ENCODE measurements at regions not wholly inside any gene's neighbourhood (a gene's known extent, or its start where the extent isn't known, plus 50 kb on each side); places are given as distances from the start of the nearest gene placed in this dataset.

- 36% methylated on average over 2 of the region's 2 CpGs; no CpG with 5 or more reads in 1 of the 2 donors for WGBS, 2 donors (ENCODE audit: low coverage in 1 of 2)
- Histone ChIP-seq H3K4me1 (no peaks in the 10 kb centered on the region), H3K4me3 (no peak overlapping the region), H3K27me3 (no peaks in the 10 kb centered on the region), H3K36me3 (no peaks in the 10 kb centered on the region), H3K27ac (no peak overlapping the region), H3K9me3 (peaks cover 0 to 8% (median 0%) of the 10 kb centered on the region in 3 donors)
- TF ChIP-seq POLR2AphosphoS5 (IDR thresholded peaks at IDR 0.05) (no peak), EP300 (IDR thresholded peaks at IDR 0.05) (no peak), POLR2A (IDR thresholded peaks at IDR 0.05) (no peak)
- TF ChIP-seq, protein P1, sequence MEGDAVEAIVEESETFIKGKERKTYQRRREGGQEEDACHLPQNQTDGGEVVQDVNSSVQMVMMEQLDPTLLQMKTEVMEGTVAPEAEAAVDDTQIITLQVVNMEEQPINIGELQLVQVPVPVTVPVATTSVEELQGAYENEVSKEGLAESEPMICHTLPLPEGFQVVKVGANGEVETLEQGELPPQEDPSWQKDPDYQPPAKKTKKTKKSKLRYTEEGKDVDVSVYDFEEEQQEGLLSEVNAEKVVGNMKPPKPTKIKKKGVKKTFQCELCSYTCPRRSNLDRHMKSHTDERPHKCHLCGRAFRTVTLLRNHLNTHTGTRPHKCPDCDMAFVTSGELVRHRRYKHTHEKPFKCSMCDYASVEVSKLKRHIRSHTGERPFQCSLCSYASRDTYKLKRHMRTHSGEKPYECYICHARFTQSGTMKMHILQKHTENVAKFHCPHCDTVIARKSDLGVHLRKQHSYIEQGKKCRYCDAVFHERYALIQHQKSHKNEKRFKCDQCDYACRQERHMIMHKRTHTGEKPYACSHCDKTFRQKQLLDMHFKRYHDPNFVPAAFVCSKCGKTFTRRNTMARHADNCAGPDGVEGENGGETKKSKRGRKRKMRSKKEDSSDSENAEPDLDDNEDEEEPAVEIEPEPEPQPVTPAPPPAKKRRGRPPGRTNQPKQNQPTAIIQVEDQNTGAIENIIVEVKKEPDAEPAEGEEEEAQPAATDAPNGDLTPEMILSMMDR (IDR thresholded peaks at IDR 0.05) = no peak
- no peak for ATAC-seq
Measured at GRCh38 chr9:13675638-13676000, 396.1 kb upstream of the MPDZ start.

DNA sequence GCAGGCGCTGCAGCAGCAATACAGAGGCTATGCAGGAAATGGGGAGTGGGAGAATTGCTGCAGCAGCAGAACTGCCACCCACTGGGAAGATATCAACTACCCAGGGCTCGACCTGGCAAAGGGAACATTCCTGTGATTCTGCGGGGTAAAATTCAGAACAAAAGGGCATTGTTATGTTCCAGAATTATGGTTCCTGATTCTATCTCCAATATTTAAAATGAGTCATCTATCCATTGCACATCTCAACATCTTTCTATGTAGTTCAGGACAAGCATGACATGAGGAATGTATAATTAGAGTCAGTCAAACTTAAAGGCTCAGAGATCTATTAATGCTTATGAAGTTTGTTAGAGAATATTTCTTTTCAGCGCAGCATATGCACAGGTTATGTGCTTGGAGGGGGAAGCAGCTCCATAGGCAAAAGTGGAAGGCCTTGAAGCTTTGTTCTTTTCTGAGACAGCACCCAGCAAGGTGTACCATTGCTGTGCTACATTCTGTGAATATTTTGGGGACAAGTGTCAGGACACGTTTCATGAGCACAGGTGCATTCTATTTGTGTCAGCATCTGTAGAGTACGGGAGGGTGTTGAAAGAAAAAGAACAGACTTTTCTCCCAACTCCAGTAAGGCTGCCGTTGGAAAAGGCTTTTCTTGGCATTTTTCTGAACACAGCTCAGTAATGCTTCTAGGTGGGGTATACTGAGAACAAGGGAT lies 395.6 kb upstream of the MPDZ start:
- no peaks in the 10 kb centered on the region for H3K27me3 ChIP-seq
- peaks cover 0 to 2% (median 0%) of the 10 kb centered on the region in 3 donors for H3K9me3 ChIP-seq
- WGBS, 2 donors (ENCODE audit: low coverage in 1 of 2) = 70 to 78% methylated on average over 5 to 7 of the region's 7 CpGs
- ATAC-seq = no peak
- H3K4me3 ChIP-seq = no peak overlapping the region
- TF ChIP-seq POLR2A (IDR thresholded peaks at IDR 0.05) = no peak
- H3K4me1 ChIP-seq = no peaks in the 10 kb centered on the region
- no peaks in the 10 kb centered on the region for H3K36me3 ChIP-seq
- no peak overlapping the region for H3K27ac ChIP-seq

GRCh38 chr9:13673348-13673747 lies 393.9 kb upstream of the MPDZ start:
- no peaks in the 10 kb centered on the region for H3K36me3 ChIP-seq
- TF ChIP-seq, protein P1 (IDR thresholded peaks at IDR 0.05) = no peak
- TF ChIP-seq EP300 (IDR thresholded peaks at IDR 0.05) (no peak), POLR2AphosphoS5 (IDR thresholded peaks at IDR 0.05) (no peak), POLR2A (IDR thresholded peaks at IDR 0.05) (no peak)
- WGBS, 2 donors (ENCODE audit: low coverage in 1 of 2) = 27 to 93% methylated on average over 3 of the region's 3 CpGs

GRCh38 chr9:13665418-13666066 lies 386.1 kb upstream of the MPDZ start:
- WGBS, 2 donors (ENCODE audit: low coverage in 1 of 2) = 80 to 100% methylated on average over 1 to 3 of the region's 4 CpGs
- no peak for ATAC-seq
- TF ChIP-seq POLR2A (IDR thresholded peaks at IDR 0.05) (no peak), POLR2AphosphoS5 (IDR thresholded peaks at IDR 0.05) (no peak), EP300 (IDR thresholded peaks at IDR 0.05) (no peak)
- TF ChIP-seq, protein P1 (IDR thresholded peaks at IDR 0.05) = no peak

More at GRCh38 chr9:13673348-13673747, 393.9 kb upstream of the MPDZ start:
- H3K27me3 ChIP-seq = no peaks in the 10 kb centered on the region
- no peaks in the 10 kb centered on the region for H3K9me3 ChIP-seq
- no peaks in the 10 kb centered on the region for H3K4me1 ChIP-seq
- no peak overlapping the region for H3K27ac ChIP-seq
- ATAC-seq = no peak
- no peak overlapping the region for H3K4me3 ChIP-seq

DNA sequence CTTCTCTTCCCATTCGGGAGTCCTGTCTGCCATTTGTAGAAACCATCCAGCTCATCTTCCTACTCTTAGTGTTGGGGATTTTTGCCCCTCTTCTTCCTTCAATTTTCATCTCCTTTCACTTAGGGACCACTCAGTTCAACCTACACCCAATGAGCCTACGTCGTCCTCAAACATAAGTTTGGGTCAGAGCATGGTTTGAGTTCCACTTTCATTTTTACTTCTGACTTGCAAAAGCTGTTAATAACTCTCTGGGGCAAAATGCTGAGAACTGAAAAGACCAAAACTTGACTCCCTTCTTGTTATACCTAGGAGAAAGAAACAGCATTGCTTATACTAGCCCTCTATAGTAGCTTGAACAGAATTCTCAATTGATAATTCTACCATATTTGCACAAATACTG lies 381.5 kb upstream of the MPDZ start:
- TF ChIP-seq EP300 (IDR thresholded peaks at IDR 0.05) (no peak), POLR2A (IDR thresholded peaks at IDR 0.05) (no peak), POLR2AphosphoS5 (IDR thresholded peaks at IDR 0.05) (no peak)
- TF ChIP-seq, protein P1 (IDR thresholded peaks at IDR 0.05) = no peak
- no peak overlapping the region for H3K4me3 ChIP-seq
- H3K4me1 ChIP-seq = peaks cover 0 to 5% (median 0%) of the 10 kb centered on the region in 3 donors
- H3K27me3 ChIP-seq = no peaks in the 10 kb centered on the region
- no peaks in the 10 kb centered on the region for H3K36me3 ChIP-seq
- peaks cover 0 to 5% (median 0%) of the 10 kb centered on the region in 3 donors for H3K9me3 ChIP-seq
- no peak for ATAC-seq
- H3K27ac ChIP-seq = no peak overlapping the region
- 80 to 87% methylated on average over 3 of the region's 3 CpGs for WGBS, 2 donors (ENCODE audit: low coverage in 1 of 2)

More at GRCh38 chr9:13665418-13666066, 386.1 kb upstream of the MPDZ start:
- Histone ChIP-seq H3K27me3 (no peaks in the 10 kb centered on the region), H3K4me3 (no peak overlapping the region), H3K27ac (no peak overlapping the region), H3K4me1 (peaks cover 0 to 5% (median 0%) of the 10 kb centered on the region in 3 donors), H3K9me3 (peaks cover 0 to 5% (median 0%) of the 10 kb centered on the region in 3 donors), H3K36me3 (no peaks in the 10 kb centered on the region)

Data from gastroesophageal sphincter (tissue), 4 donors.